ENCODE measurements at regions not wholly inside any gene's neighbourhood (a gene's known extent, or its start where the extent isn't known, plus 50 kb on each side); places are given as distances from the start of the nearest gene placed in this dataset.

DNA sequence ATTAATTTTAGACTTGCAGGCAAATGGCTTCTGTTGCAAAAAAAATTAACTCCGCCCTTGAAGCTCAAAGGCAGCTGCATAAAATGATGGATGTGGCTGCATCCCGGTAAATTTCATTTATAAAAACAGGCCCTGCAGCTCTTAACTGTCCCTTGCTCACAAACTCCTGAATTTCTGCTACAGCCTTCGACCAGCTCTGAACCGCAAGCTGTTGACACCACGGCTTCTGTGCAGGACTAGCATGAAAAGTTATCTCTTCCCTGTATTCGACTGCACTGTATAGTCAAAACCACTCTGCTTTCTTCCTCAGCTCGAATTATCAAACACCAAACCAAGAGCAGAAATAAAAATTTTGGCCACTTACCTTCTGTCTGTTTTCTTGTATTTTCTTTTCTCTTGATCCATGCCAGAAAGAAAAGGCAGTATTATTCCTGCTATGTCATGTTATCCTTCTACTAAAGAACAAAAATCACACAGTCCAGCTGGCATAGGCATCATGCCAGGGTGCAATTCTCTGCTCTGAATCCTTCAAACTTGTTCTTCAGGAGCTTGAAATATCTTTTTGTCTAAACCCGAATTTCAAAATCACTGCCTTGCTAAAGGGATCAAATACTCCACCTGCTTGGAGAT, 195.5 kb upstream of the NCAM2 start:
- TF ChIP-seq, protein P1, sequence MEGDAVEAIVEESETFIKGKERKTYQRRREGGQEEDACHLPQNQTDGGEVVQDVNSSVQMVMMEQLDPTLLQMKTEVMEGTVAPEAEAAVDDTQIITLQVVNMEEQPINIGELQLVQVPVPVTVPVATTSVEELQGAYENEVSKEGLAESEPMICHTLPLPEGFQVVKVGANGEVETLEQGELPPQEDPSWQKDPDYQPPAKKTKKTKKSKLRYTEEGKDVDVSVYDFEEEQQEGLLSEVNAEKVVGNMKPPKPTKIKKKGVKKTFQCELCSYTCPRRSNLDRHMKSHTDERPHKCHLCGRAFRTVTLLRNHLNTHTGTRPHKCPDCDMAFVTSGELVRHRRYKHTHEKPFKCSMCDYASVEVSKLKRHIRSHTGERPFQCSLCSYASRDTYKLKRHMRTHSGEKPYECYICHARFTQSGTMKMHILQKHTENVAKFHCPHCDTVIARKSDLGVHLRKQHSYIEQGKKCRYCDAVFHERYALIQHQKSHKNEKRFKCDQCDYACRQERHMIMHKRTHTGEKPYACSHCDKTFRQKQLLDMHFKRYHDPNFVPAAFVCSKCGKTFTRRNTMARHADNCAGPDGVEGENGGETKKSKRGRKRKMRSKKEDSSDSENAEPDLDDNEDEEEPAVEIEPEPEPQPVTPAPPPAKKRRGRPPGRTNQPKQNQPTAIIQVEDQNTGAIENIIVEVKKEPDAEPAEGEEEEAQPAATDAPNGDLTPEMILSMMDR (IDR thresholded peaks at IDR 0.05), result no peak
- no peak for TF ChIP-seq POLR2A (IDR thresholded peaks at IDR 0.05)

Measured in heart left ventricle (tissue), 13 donors.